Left ventricle myocardium inferior (tissue), 1 donor: ENCODE measurements at regions not wholly inside any gene's neighbourhood (a gene's known extent, or its start where the extent isn't known, plus 50 kb on each side); places are given as distances from the start of the nearest gene placed in this dataset.

Experiments used
- DNase-seq: peaks from one replicate; pipeline ENCODE4 v3.0.0-alpha.2; 2020
- H3K27ac ChIP-seq: fragments of 200-600 bp; replicated peaks from 2 replicates; pipeline ENCODE4 v1.8.0; 2021
- H3K27me3 ChIP-seq: fragments of 200-600 bp; 2 replicates; pipeline ENCODE4 v1.8.0; 2021; ENCODE audit warnings: low read depth
- H3K36me3 ChIP-seq: fragments of 200-600 bp; 2 replicates; pipeline ENCODE4 v1.8.0; 2021
- H3K4me1 ChIP-seq: fragments of 200-600 bp; 2 replicates; pipeline ENCODE4 v1.8.0; 2021
- H3K4me3 ChIP-seq: fragments of 200-600 bp; 2 replicates; pipeline ENCODE4 v1.8.0; 2021; ENCODE audit warnings: mild to moderate bottlenecking, moderate library complexity
- H3K9me3 ChIP-seq: fragments of 200-600 bp; replicated peaks from 2 replicates; pipeline ENCODE4 v1.8.0; 2021
- CTCF ChIP-seq: fragments of 200-600 bp; IDR thresholded peaks from 2 replicates; pipeline ENCODE4 v1.8.0; 2021; ENCODE audit warnings: antibody characterized with exemption, mild to moderate bottlenecking, borderline replicate concordance
- intact Hi-C: fragments of 100-400 bp; cut with micrococcal nuclease; formaldehyde crosslinking; loops from one replicate; pipeline ENCODE4 v1.11.0; 2022
- donor health status: DM: no; HTN: yes; CAD: no; lungs with severe emphysema.

DNA sequence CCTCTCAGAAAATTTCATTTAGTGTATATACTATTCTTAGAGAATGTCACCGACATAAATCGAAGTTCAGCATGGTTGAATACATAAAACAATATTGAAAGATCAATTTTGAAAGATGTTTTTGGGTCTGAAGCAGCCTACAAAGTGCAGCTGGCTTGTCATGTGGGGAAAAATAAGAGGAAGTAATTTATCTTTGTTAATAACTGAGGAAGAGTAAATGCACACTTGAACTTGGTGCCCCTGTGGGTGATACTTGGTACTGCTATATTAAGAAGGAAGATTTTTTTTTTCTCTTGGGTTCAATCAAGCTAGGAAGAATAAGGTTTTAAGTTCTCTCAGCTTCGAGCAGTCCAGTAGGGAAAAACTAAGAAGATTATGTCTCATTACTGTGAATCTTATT is 661.3 kb downstream of the RPL10L start:
- Histone ChIP-seq H3K4me1 (no peaks in the 10 kb centered on the region), H3K27ac (no peak overlapping the region), H3K4me3 (no peak overlapping the region), H3K27me3 (no peaks in the 10 kb centered on the region), H3K9me3 (peaks cover 3% of the 10 kb centered on the region), H3K36me3 (no peaks in the 10 kb centered on the region)
- no peak for TF ChIP-seq CTCF
- no peak for DNase-seq
- intact Hi-C loops = no loop called here

DNA sequence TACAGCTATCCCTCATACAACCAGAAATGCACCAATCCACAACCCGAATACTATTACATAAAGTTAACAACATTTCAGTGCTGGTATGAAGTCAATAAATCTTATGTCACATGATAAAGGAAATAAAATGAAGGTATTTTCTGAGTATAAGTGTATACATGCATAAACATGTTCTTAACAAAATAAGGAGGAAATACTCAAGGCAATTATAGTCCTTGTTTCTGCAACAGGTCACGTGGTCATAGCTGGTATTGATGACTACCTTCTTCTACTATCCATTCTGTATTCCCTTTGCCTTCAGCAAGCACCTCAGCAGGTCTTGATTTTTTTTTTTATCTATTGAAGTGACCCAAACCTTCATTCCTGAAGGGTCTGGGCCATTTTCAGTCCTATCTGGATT is 675.6 kb downstream of the RPL10L start:
- no peak for TF ChIP-seq CTCF
- Histone ChIP-seq H3K4me3 (no peak overlapping the region), H3K36me3 (no peaks in the 10 kb centered on the region), H3K27me3 (no peaks in the 10 kb centered on the region), H3K9me3 (no peaks in the 10 kb centered on the region), H3K4me1 (no peaks in the 10 kb centered on the region), H3K27ac (no peak overlapping the region)
- intact Hi-C loops = no loop called here
- DNase-seq = no peak

- no peaks in the 10 kb centered on the region for H3K36me3 ChIP-seq
- H3K4me3 ChIP-seq = no peak overlapping the region
- intact Hi-C loops = no loop called here
- TF ChIP-seq CTCF = no peak
- H3K9me3 ChIP-seq = peaks cover 6% of the 10 kb centered on the region
- H3K27me3 ChIP-seq = no peaks in the 10 kb centered on the region
- DNase-seq = no peak
- H3K27ac ChIP-seq = no peak overlapping the region
- H3K4me1 ChIP-seq = no peaks in the 10 kb centered on the region
These were observed 679.2 kb downstream of the RPL10L start for GRCh38 chr14:45972416-45972815.

GRCh38 chr14:45970621-45971020 is 681.0 kb downstream of the RPL10L start:
- no peak overlapping the region for H3K4me3 ChIP-seq
- no peaks in the 10 kb centered on the region for H3K4me1 ChIP-seq
- DNase-seq = no peak
- TF ChIP-seq CTCF = no peak
- intact Hi-C loops = no loop called here
- no peaks in the 10 kb centered on the region for H3K27me3 ChIP-seq
- H3K36me3 ChIP-seq = no peaks in the 10 kb centered on the region
- no peak overlapping the region for H3K27ac ChIP-seq
- H3K9me3 ChIP-seq = peaks cover 6% of the 10 kb centered on the region

- no peak overlapping the region for H3K4me3 ChIP-seq
- H3K9me3 ChIP-seq = peaks cover 6% of the 10 kb centered on the region
- TF ChIP-seq CTCF = no peak
- H3K36me3 ChIP-seq = no peaks in the 10 kb centered on the region
- H3K27ac ChIP-seq = no peak overlapping the region
- DNase-seq = no peak
- intact Hi-C loops = no loop called here
- H3K4me1 ChIP-seq = no peaks in the 10 kb centered on the region
- no peaks in the 10 kb centered on the region for H3K27me3 ChIP-seq
These were observed 683.5 kb downstream of the RPL10L start for GRCh38 chr14:45968037-45968436.

DNA sequence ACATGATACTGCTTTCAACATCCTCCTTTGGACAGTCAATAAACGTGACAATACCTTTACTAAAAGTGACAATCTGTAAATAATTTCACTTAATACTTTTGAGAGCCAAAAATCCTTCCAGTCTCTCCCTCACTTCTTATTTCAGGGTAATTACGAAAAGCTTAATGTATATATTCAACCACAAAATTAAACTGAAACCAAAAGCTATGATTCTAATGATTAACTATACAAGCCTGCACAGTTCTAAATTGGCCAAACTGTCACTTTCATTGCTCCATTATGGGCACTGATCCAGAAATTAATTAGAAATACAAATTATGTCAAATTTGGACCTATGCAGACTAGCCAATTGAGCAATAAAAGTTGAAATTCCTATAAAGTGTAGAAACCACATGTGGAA is 696.5 kb upstream of the MIS18BP1 start:
- Histone ChIP-seq H3K27me3 (no peaks in the 10 kb centered on the region), H3K27ac (no peak overlapping the region), H3K4me3 (no peak overlapping the region), H3K4me1 (no peaks in the 10 kb centered on the region), H3K36me3 (no peaks in the 10 kb centered on the region), H3K9me3 (no peaks in the 10 kb centered on the region)
- DNase-seq = no peak
- TF ChIP-seq CTCF = no peak
- intact Hi-C loops = no loop called here
